Right atrium auricular region (tissue), 2 donors: ENCODE measurements at regions not wholly inside any gene's neighbourhood (a gene's known extent, or its start where the extent isn't known, plus 50 kb on each side); places are given as distances from the start of the nearest gene placed in this dataset.
"Not testable (repeated sequence)": the region's sequence is repeated elsewhere in the genome, so short reads cannot be mapped to it uniquely, and the experiment has no call there.

Experiments
- DNase-seq: peaks from one replicate; pipeline ENCODE4 v3.0.0-alpha.2; 2019; ENCODE audit warnings: low spot score
- H3K27ac ChIP-seq, 2 donors: fragments of 200-600 bp; sonication (generic); 1 replicate in 1 of 2; 2 replicates in 1 of 2; pipeline ENCODE4 v1.5.1; 2016 to 2019
- H3K27me3 ChIP-seq, 2 donors: fragments of 200-600 bp; sonication (generic); one replicate each; pipeline versions ENCODE4 v1.5.1 to v1.6.0; 2017 to 2019
- H3K36me3 ChIP-seq: fragments of 200-600 bp; sonication (generic); one replicate; pipeline ENCODE4 v1.5.1; 2016
- H3K4me1 ChIP-seq, 2 donors: fragments of 200-600 bp; sonication (generic); one replicate each; pipeline versions ENCODE4 v1.5.1 to v1.6.0; 2017 to 2019
- H3K4me3 ChIP-seq, 2 donors: fragments of 200-600 bp; sonication (generic); 1 replicate in 1 of 2; 2 replicates in 1 of 2; pipeline ENCODE4 v1.5.1; 2017 to 2019; ENCODE audit warnings: mild to moderate bottlenecking in 1 of 2, moderate library complexity in 1 of 2
- H3K9me3 ChIP-seq, 2 donors: fragments of 200-600 bp; sonication (generic); one replicate each; pipeline ENCODE4 v1.5.1; 2019
- CTCF ChIP-seq, 2 donors: fragments of 200-600 bp; sonication (generic); IDR thresholded peaks; one replicate each; pipeline ENCODE4 v1.5.1; 2019; ENCODE audit warnings: antibody characterized with exemption in 2 of 2

DNA sequence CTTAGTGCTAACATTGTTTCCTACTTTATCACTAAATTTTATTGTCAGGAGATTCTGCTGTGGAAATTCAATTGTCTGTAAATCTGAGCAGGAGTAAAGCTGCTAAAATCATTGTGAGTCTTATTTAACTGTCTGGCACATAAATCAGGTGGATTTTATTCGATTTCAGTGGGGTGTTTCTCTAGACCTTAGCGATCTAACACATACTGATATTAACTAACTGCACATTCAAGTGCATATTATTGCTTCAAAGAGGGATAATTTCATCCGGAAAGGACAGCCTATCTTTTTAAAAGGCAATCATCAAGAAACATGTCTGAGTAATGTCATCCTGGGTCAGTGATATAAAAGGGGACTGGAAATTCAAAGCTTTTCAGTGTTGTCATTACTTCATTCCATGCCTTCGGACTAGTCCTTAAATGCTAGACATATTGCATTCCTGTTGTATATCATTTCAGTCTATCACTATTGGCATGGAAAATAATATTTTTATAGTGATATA is 388.7 kb downstream of the PCDH10 start:
- Histone ChIP-seq H3K27me3 (no peaks in the 10 kb centered on the region), H3K9me3 (no peaks in the 10 kb centered on the region), H3K36me3 (no peaks in the 10 kb centered on the region), H3K4me3 (no peak overlapping the region), H3K4me1 (no peaks in the 10 kb centered on the region), H3K27ac (no peak overlapping the region)
- no peak for TF ChIP-seq CTCF (IDR thresholded peaks at IDR 0.05)
- no peak for DNase-seq

DNA sequence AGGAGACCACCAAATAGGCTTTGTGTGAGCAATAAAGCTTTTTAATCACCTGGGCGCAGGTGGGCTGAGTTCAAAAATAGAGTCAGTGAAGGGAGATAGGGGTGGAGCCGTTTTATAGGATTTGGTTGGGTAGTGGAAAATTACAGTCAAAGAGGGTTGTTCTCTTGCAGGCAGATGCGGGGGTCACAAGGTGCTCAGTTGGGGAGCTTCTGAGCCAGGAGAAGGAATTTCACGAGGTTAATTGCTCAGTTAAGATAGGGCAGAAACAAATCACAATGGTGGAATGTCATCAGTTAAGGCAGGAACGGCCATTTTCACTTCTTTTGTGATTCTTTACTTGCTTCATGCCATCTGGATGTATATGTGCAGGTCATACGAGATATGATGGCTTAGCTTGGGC is 385.1 kb downstream of the PCDH10 start:
- not testable (repeated sequence) for H3K9me3 ChIP-seq, DNase-seq, H3K27ac ChIP-seq, H3K27me3 ChIP-seq, H3K4me1 ChIP-seq, H3K4me3 ChIP-seq, H3K36me3 ChIP-seq

DNA sequence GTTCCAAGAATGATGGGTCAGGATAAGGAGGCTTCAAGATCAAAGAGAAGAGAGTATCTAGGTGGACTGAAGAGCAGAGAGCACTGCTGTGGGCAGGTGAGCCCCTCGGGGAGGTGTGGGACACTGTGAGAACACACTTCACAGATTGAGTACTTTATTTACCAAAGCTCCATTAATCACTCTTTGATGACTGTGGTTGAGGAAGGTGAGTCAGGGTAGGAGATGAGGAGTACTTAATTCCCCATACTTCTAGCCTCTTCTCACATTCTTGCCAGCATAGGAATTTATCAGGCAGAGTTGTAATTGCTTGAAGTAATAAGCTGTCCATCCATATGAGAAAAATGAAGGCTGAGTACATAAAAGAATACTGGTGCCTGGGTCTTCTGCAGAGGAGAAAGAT is 375.3 kb downstream of the PCDH10 start:
- Histone ChIP-seq H3K27ac (no peak overlapping the region), H3K27me3 (no peaks in the 10 kb centered on the region), H3K36me3 (no peaks in the 10 kb centered on the region), H3K4me3 (no peak overlapping the region), H3K9me3 (no peaks in the 10 kb centered on the region), H3K4me1 (no peaks in the 10 kb centered on the region)
- no peak for TF ChIP-seq CTCF (IDR thresholded peaks at IDR 0.05)
- no peak for DNase-seq

DNA sequence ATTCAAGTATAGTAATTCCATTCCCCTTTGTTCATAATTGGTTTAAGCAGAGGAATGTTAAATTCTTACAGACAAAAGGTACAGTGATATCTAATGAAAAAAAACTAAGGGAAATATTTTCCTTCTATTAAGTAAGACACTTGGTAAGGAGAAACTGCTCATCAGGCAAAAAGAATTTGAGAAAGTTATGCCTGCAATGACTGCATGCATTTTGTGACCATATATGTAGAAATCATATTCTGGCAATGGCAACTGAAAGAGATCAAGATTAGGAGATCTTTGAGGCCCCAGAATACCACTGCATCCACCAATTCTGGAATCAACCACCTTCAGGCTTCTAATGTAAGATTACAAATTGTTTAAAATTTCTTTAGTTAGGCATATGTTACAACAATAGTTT is 364.8 kb downstream of the PCDH10 start:
- Histone ChIP-seq H3K27me3 (no peaks in the 10 kb centered on the region), H3K9me3 (peaks cover 0 to 12% of the 10 kb centered on the region in 2 donors), H3K4me3 (no peak overlapping the region), H3K36me3 (no peaks in the 10 kb centered on the region), H3K27ac (no peak overlapping the region), H3K4me1 (no peaks in the 10 kb centered on the region)
- no peak for TF ChIP-seq CTCF (IDR thresholded peaks at IDR 0.05)
- no peak for DNase-seq

- Histone ChIP-seq H3K27me3 (no peaks in the 10 kb centered on the region), H3K36me3 (no peaks in the 10 kb centered on the region), H3K27ac (no peak overlapping the region), H3K4me1 (no peaks in the 10 kb centered on the region), H3K4me3 (no peak overlapping the region), H3K9me3 (peaks cover 0 to 3% of the 10 kb centered on the region in 2 donors)
- DNase-seq, result no peak
- TF ChIP-seq CTCF (IDR thresholded peaks at IDR 0.05), result no peak
These were observed 349.1 kb downstream of the PCDH10 start for GRCh38 chr4:133498149-133498548.

- H3K27me3 ChIP-seq, result no peaks in the 10 kb centered on the region
- H3K9me3 ChIP-seq, result no peaks in the 10 kb centered on the region
- H3K4me3 ChIP-seq, result no peak overlapping the region
- H3K27ac ChIP-seq, result no peak overlapping the region
- DNase-seq, result no peak
- no peaks in the 10 kb centered on the region for H3K36me3 ChIP-seq
- no peak for TF ChIP-seq CTCF (IDR thresholded peaks at IDR 0.05)
- no peaks in the 10 kb centered on the region for H3K4me1 ChIP-seq
These were observed 344.7 kb downstream of the PCDH10 start for GRCh38 chr4:133493776-133494175.
